Transverse colon (tissue), 3 donors: ENCODE measurements at regions not wholly inside any gene's neighbourhood (a gene's known extent, or its start where the extent isn't known, plus 50 kb on each side); places are given as distances from the start of the nearest gene placed in this dataset.

Experiments
- CTCF ChIP-seq, 5 experiments: fragments of 200-600 bp in 3 of 5; fragments of 450-650 bp in 2 of 5; sonication (generic) in 3 of 5; IDR thresholded peaks; 1 replicate in 2 of 5; 2 replicates in 3 of 5; pipeline ENCODE4 v1.5.1; 2016 to 2017; ENCODE audit warnings: antibody characterized with exemption in 5 of 5, inconsistent platforms in 3 of 5, mild to moderate bottlenecking in 2 of 5, moderate library complexity in 1 of 5
- POLR2A ChIP-seq: fragments of 450-650 bp; IDR thresholded peaks from one replicate; pipeline ENCODE4 v1.6.1; 2016; ENCODE audit warnings: antibody characterized with exemption, mild to moderate bottlenecking, moderate library complexity

- TF ChIP-seq POLR2A (no peak), CTCF (IDR thresholded peaks at IDR 0.05) (no peak)
Observed at GRCh38 chr7:68249611-68250010, 1253.0 kb downstream of the TYW1 start.
